HG03520 (cell line): ENCODE measurements at regions not wholly inside any gene's neighbourhood (a gene's known extent, or its start where the extent isn't known, plus 50 kb on each side); places are given as distances from the start of the nearest gene placed in this dataset.

ENCODE experiments used
- ATAC-seq: cut with Tn5 transposase; IDR thresholded peaks from one replicate; pipeline ENCODE4 v1.9.1; 2021; ENCODE audit warnings: mild to moderate bottlenecking, moderate library complexity; ENCODE audit not compliant: unreplicated experiment

GRCh38 chr4:152236519-152237056 lies 299.3 kb downstream of the FBXW7 start:
- no peak for ATAC-seq

GRCh38 chr4:152235718-152236117 lies 300.2 kb downstream of the FBXW7 start:
- no peak for ATAC-seq

GRCh38 chr4:152234571-152234970 lies 301.3 kb downstream of the FBXW7 start:
- no peak for ATAC-seq

GRCh38 chr4:152232271-152232670 lies 303.6 kb downstream of the FBXW7 start:
- no peak for ATAC-seq

GRCh38 chr4:152229782-152230289 lies 306.1 kb downstream of the FBXW7 start:
- ATAC-seq = no peak

GRCh38 chr4:152225680-152226079 lies 310.2 kb downstream of the FBXW7 start:
- no peak for ATAC-seq

- no peak for ATAC-seq
Measured at GRCh38 chr4:152224721-152225420, 311.0 kb downstream of the FBXW7 start.

- no peak for ATAC-seq
Measured at GRCh38 chr4:152224223-152224622, 311.7 kb downstream of the FBXW7 start.

GRCh38 chr4:152223600-152223999 lies 312.3 kb downstream of the FBXW7 start:
- ATAC-seq = no peak

GRCh38 chr4:152221816-152222516 lies 313.9 kb downstream of the FBXW7 start:
- ATAC-seq = no peak

- ATAC-seq = peak; percentile 48
Measured at GRCh38 chr4:152220201-152220666, 315.7 kb downstream of the FBXW7 start.

GRCh38 chr4:152218576-152218975 lies 317.3 kb downstream of the FBXW7 start:
- no peak for ATAC-seq

GRCh38 chr4:152217896-152218295 lies 318.0 kb downstream of the FBXW7 start:
- ATAC-seq = no peak

- no peak for ATAC-seq
Measured at GRCh38 chr4:152211936-152212653, 323.8 kb downstream of the FBXW7 start.

- no peak for ATAC-seq
Measured at GRCh38 chr4:152209772-152210493, 326.0 kb downstream of the FBXW7 start.

- ATAC-seq = no peak
Measured at GRCh38 chr4:152207378-152207720, 328.5 kb downstream of the FBXW7 start.

GRCh38 chr4:152206646-152207377 lies 329.1 kb downstream of the FBXW7 start:
- ATAC-seq = no peak

- no peak for ATAC-seq
Measured at GRCh38 chr4:152206185-152206584, 329.7 kb downstream of the FBXW7 start.

GRCh38 chr4:152202415-152202814 lies 333.5 kb downstream of the FBXW7 start:
- ATAC-seq = no peak
